ENCODE measurements at regions not wholly inside any gene's neighbourhood (a gene's known extent, or its start where the extent isn't known, plus 50 kb on each side); places are given as distances from the start of the nearest gene placed in this dataset.
"Not testable (repeated sequence)": the region's sequence is repeated elsewhere in the genome, so short reads cannot be mapped to it uniquely, and the experiment has no call there.

DNA sequence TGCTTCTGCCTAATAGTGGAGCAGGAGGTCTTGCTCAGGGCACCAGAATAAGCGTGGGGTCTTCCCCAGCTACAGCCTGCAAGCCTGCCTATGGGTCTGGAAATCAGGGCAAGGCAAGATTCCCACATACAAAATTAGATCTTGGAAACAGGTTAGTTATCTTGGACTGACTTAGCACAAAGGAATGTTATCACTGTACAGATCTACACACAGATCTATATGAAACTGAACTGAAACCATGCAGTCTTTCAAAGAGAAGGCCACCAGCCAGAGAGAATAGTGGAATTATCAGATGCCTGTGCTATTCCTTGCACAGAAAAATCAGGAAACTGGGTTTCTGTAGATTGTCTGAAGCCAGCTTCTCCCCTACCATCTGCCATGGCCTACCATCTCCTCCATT lies 585.7 kb downstream of the ACTL7B start:
- no peaks in the 10 kb centered on the region for H3K9me3 ChIP-seq (ENCODE audit: control insufficient read depth in 1 of 2, low read length in 2 of 2)
- no peaks in the 10 kb centered on the region for H3K27me3 ChIP-seq (ENCODE audit: low read depth, low read length)
- no peak overlapping the region for H3K4me3 ChIP-seq (ENCODE audit: low read depth in 1 of 2, low read length in 2 of 2)
- no peaks in the 10 kb centered on the region for H3K4me1 ChIP-seq (ENCODE audit: control insufficient read depth in 1 of 2, insufficient read depth in 2 of 2, low read length in 2 of 2)
- no peak overlapping the region for H3K27ac ChIP-seq (ENCODE audit: low read length)
- no peaks in the 10 kb centered on the region for H3K36me3 ChIP-seq (ENCODE audit: control insufficient read depth in 1 of 2, insufficient read depth in 2 of 2, low read length in 2 of 2)

DNA sequence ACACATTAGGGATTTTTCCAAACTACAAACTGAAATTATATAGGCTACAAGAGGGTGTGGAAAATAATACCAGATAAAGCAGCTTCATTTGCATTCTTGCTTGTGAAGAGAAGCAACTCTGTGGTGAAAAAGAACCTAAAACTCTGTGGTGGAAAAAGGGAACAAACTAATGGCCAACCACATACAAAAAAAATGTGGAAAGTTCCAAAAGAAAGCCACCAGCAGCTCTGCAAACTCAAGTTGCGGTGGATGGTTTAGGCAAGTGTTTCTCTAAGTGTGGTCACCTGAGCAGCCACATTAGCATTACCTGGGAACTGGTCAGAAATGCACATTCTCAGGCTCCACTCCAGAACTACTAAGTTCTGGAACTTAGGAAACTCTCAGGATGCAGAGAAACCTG lies 586.4 kb downstream of the ACTL7B start:
- H3K4me1 ChIP-seq (ENCODE audit: control insufficient read depth in 1 of 2, insufficient read depth in 2 of 2, low read length in 2 of 2): no peaks in the 10 kb centered on the region
- H3K36me3 ChIP-seq (ENCODE audit: control insufficient read depth in 1 of 2, insufficient read depth in 2 of 2, low read length in 2 of 2): no peaks in the 10 kb centered on the region
- H3K27me3 ChIP-seq (ENCODE audit: low read depth, low read length): no peaks in the 10 kb centered on the region
- H3K4me3 ChIP-seq (ENCODE audit: low read depth in 1 of 2, low read length in 2 of 2): no peak overlapping the region
- no peaks in the 10 kb centered on the region for H3K9me3 ChIP-seq (ENCODE audit: control insufficient read depth in 1 of 2, low read length in 2 of 2)
- no peak overlapping the region for H3K27ac ChIP-seq (ENCODE audit: low read length)

DNA sequence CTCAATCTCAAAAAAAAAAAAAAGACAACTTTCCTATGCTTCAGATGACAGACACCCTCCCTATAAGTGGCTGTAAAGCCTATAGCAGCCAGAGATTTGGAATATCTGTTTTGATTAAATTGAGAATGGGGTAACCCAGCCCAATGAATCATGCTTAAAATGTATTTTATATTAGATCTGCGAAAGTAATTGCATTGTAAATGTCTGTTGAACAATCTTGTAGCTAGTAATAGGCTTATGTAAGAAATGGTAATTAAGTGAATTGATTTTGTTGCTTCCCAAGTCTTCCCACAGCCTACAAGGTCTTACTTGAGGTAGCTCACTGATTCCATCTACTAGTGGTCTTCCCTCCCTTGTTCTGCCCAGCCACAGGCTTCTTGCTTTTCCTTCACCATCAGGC lies 590.7 kb downstream of the ACTL7B start:
- Histone ChIP-seq H3K36me3 (ENCODE audit: control insufficient read depth in 1 of 2, insufficient read depth in 2 of 2, low read length in 2 of 2) (no peaks in the 10 kb centered on the region), H3K27ac (ENCODE audit: low read length) (no peak overlapping the region), H3K27me3 (ENCODE audit: low read depth, low read length) (no peaks in the 10 kb centered on the region), H3K4me3 (ENCODE audit: low read depth in 1 of 2, low read length in 2 of 2) (no peak overlapping the region), H3K9me3 (ENCODE audit: control insufficient read depth in 1 of 2, low read length in 2 of 2) (no peaks in the 10 kb centered on the region), H3K4me1 (ENCODE audit: control insufficient read depth in 1 of 2, insufficient read depth in 2 of 2, low read length in 2 of 2) (no peaks in the 10 kb centered on the region)

DNA sequence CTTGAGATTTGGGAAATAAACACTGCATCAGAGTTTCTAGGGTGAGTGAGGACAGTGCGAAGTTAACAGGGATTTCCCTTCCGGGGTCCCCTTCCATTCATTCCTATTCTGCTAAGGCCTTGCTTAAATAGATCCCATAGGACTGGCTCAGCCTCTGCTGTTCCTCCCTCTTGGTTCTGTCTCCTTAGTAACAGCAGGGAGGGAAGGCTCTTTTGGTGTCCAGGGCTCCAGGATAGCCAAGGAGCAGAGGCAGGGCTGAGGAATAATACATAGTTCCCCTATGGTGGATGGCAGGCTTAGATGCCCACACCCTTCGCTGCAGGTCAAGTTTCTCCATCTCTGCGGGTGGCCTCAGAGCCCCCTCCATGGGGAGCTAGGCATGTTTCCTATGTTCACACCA lies 591.7 kb downstream of the ACTL7B start:
- Histone ChIP-seq H3K4me3 (ENCODE audit: low read depth in 1 of 2, low read length in 2 of 2) (no peak overlapping the region), H3K36me3 (ENCODE audit: control insufficient read depth in 1 of 2, insufficient read depth in 2 of 2, low read length in 2 of 2) (no peaks in the 10 kb centered on the region), H3K27ac (ENCODE audit: low read length) (no peak overlapping the region), H3K27me3 (ENCODE audit: low read depth, low read length) (no peaks in the 10 kb centered on the region), H3K9me3 (ENCODE audit: control insufficient read depth in 1 of 2, low read length in 2 of 2) (no peaks in the 10 kb centered on the region), H3K4me1 (ENCODE audit: control insufficient read depth in 1 of 2, insufficient read depth in 2 of 2, low read length in 2 of 2) (no peaks in the 10 kb centered on the region)

DNA sequence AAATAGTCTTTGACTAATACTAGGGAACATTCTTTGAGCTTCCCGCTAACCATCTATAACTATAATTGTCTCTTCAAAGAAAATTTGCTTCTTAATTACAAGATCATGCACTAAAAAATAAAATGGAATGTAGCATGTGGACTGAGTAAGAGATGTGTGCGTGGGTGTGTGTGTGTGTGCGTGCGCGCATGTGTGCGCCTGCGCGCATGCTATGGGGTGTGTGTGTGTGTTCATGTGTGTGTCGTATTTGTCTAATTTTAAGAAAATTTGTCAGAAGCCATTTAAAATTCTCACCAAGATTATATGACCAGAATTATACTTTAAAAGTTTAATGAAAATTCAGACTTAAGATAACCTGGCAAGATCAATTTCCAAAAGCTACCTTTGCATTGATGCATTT lies 593.0 kb downstream of the ACTL7B start:
- H3K9me3 ChIP-seq (ENCODE audit: control insufficient read depth in 1 of 2, low read length in 2 of 2): no peaks in the 10 kb centered on the region
- no peaks in the 10 kb centered on the region for H3K4me1 ChIP-seq (ENCODE audit: control insufficient read depth in 1 of 2, insufficient read depth in 2 of 2, low read length in 2 of 2)
- H3K27ac ChIP-seq (ENCODE audit: low read length): no peak overlapping the region
- H3K27me3 ChIP-seq (ENCODE audit: low read depth, low read length): no peaks in the 10 kb centered on the region
- H3K4me3 ChIP-seq (ENCODE audit: low read depth in 1 of 2, low read length in 2 of 2): no peak overlapping the region
- no peaks in the 10 kb centered on the region for H3K36me3 ChIP-seq (ENCODE audit: control insufficient read depth in 1 of 2, insufficient read depth in 2 of 2, low read length in 2 of 2)

DNA sequence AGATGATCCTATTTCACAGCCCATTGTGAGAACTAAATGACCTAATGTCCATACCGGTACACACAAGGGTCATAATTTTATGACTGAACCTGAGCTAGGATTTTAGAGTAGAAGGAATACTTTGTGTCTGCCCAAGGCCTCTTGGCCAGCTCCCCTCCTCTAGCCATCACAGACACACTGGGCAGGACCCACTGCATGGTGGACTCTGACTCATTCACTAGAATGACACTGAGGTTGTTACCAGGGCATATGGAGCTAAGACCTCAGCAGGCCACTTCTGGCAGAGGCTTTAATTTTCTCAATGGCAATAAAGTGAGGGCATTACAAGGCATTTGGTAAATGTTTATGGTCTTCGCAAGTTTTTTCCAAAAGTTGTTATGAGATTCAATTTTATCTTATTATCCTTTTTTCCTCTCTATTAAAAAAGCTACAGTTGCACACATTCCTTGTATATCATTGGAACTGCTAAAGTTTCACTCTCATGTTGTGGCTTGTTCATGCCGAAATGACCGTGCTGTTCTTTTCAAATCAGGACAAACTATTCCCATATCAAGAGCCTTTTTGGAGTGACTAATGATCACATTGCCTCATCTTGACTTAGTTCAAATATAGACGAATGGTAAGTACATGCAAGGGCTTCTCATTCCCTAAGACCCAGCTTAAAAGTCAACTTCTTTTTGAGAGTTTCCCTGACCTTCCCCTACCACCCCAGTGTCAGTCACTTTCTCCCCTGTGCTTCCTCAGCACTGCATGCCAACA lies 595.7 kb downstream of the ACTL7B start:
- H3K4me3 ChIP-seq (ENCODE audit: low read depth in 1 of 2, low read length in 2 of 2): no peak overlapping the region
- H3K4me1 ChIP-seq (ENCODE audit: control insufficient read depth in 1 of 2, insufficient read depth in 2 of 2, low read length in 2 of 2): no peaks in the 10 kb centered on the region
- no peak overlapping the region for H3K27ac ChIP-seq (ENCODE audit: low read length)
- H3K9me3 ChIP-seq (ENCODE audit: control insufficient read depth in 1 of 2, low read length in 2 of 2): no peaks in the 10 kb centered on the region
- no peaks in the 10 kb centered on the region for H3K36me3 ChIP-seq (ENCODE audit: control insufficient read depth in 1 of 2, insufficient read depth in 2 of 2, low read length in 2 of 2)
- H3K27me3 ChIP-seq (ENCODE audit: low read depth, low read length): no peaks in the 10 kb centered on the region

DNA sequence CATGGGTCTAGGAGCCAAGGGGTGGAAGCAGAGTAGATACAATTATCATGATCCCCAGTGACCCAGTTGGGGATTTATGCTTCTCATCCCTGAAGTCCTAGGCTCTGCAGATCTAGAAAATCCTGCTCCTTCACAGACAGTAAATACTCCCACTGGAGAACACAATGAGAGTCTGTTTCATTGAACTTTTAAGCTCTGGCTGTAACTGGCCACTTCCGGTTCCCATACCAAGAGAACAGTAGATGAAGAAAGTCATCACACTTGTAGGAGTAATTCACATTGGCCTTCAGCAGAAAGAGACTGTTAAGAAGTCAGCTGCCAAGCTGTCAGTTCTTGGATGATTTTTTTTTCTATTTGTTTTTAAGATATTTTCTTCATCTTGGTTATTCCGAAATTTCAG lies 597.1 kb downstream of the ACTL7B start:
- H3K27me3 ChIP-seq (ENCODE audit: low read depth, low read length): no peaks in the 10 kb centered on the region
- no peak overlapping the region for H3K27ac ChIP-seq (ENCODE audit: low read length)
- no peak overlapping the region for H3K4me3 ChIP-seq (ENCODE audit: low read depth in 1 of 2, low read length in 2 of 2)
- H3K36me3 ChIP-seq (ENCODE audit: control insufficient read depth in 1 of 2, insufficient read depth in 2 of 2, low read length in 2 of 2): no peaks in the 10 kb centered on the region
- no peaks in the 10 kb centered on the region for H3K9me3 ChIP-seq (ENCODE audit: control insufficient read depth in 1 of 2, low read length in 2 of 2)
- no peaks in the 10 kb centered on the region for H3K4me1 ChIP-seq (ENCODE audit: control insufficient read depth in 1 of 2, insufficient read depth in 2 of 2, low read length in 2 of 2)

DNA sequence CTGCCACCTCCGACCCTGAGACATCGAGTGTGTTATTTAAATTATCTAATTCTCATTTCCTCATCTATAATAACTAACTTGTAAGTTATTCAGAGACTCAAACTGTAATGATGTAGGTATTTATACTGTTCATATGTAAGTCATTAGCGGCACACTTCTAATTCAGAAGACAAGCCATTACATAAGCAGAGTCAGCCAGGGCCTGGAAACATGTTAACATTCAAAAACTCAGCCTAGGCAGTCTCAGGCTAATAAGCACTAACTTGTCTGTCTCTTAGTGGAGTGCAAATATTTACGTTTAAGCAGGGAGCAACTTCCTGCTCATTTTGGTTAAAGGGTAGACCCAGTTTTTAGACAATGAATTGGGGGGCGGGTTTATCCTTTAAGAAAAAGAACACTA lies 598.4 kb downstream of the ACTL7B start:
- no peaks in the 10 kb centered on the region for H3K36me3 ChIP-seq (ENCODE audit: control insufficient read depth in 1 of 2, insufficient read depth in 2 of 2, low read length in 2 of 2)
- H3K27me3 ChIP-seq (ENCODE audit: low read depth, low read length): no peaks in the 10 kb centered on the region
- H3K4me3 ChIP-seq (ENCODE audit: low read depth in 1 of 2, low read length in 2 of 2): no peak overlapping the region
- no peak overlapping the region for H3K27ac ChIP-seq (ENCODE audit: low read length)
- H3K9me3 ChIP-seq (ENCODE audit: control insufficient read depth in 1 of 2, low read length in 2 of 2): no peaks in the 10 kb centered on the region
- no peaks in the 10 kb centered on the region for H3K4me1 ChIP-seq (ENCODE audit: control insufficient read depth in 1 of 2, insufficient read depth in 2 of 2, low read length in 2 of 2)

DNA sequence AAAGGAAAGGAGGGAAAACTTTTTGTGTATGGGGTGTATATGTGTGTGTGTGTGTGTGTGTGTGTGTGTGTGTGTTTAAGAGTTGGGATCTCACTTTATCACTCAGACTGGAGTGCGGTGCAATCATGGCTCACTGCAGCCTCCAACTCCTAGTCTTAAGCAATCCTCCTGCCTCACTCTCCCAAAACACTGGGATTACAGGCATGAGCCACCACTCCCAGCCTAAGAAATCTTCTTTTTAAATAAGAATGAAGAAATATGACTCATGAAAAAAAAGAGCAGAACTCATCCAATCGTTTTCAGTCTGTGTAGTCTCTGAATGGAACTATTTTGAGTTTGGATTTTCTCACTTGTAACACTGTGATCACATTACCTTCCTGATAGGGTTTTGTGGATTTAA lies 601.5 kb downstream of the ACTL7B start:
- no peaks in the 10 kb centered on the region for H3K4me1 ChIP-seq (ENCODE audit: control insufficient read depth in 1 of 2, insufficient read depth in 2 of 2, low read length in 2 of 2)
- H3K27ac ChIP-seq (ENCODE audit: low read length): no peak overlapping the region
- no peaks in the 10 kb centered on the region for H3K36me3 ChIP-seq (ENCODE audit: control insufficient read depth in 1 of 2, insufficient read depth in 2 of 2, low read length in 2 of 2)
- no peak overlapping the region for H3K4me3 ChIP-seq (ENCODE audit: low read depth in 1 of 2, low read length in 2 of 2)
- no peaks in the 10 kb centered on the region for H3K27me3 ChIP-seq (ENCODE audit: low read depth, low read length)
- no peaks in the 10 kb centered on the region for H3K9me3 ChIP-seq (ENCODE audit: control insufficient read depth in 1 of 2, low read length in 2 of 2)

DNA sequence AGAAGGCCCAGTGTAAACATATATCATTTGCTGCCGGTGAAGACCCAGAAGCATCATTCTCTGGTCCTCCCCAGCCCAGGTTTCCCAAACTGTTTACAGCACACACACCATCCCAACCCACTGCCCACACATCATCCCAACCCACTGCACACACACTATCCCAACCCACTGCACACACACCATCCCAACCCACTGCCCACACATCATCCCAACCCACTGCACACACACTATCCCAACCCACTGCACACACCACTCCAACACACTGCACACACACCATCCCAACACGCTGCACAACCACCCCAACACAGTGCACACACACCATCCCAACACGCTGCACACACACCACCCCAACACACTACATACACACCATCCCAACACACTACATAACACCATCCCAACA lies 608.4 kb downstream of the ACTL7B start:
- H3K4me3 ChIP-seq (ENCODE audit: low read depth in 1 of 2, low read length in 2 of 2); H3K36me3 ChIP-seq (ENCODE audit: control insufficient read depth in 1 of 2, insufficient read depth in 2 of 2, low read length in 2 of 2); H3K27ac ChIP-seq (ENCODE audit: low read length); H3K9me3 ChIP-seq (ENCODE audit: control insufficient read depth in 1 of 2, low read length in 2 of 2); H3K27me3 ChIP-seq (ENCODE audit: low read depth, low read length); H3K4me1 ChIP-seq (ENCODE audit: control insufficient read depth in 1 of 2, insufficient read depth in 2 of 2, low read length in 2 of 2): not testable (repeated sequence)

DNA sequence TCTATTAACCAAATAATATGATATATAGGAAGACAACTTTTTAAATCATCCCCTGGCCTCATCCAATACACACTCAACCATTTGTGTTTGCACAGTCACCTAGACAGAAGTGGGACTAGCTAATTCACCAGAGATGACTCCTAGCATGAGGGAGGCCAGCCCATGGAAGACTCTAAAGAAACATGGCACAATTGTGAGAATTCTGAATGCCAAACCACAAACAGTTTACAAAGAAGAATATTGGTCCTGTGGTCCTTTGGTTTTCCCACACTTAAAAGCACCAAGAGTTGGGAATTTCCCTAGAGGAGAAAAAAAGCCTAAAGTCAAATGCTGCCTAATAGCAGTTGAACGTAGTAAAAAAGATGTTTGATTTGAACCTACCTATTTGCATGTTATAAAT lies 609.9 kb downstream of the ACTL7B start:
- Histone ChIP-seq H3K36me3 (ENCODE audit: control insufficient read depth in 1 of 2, insufficient read depth in 2 of 2, low read length in 2 of 2) (no peaks in the 10 kb centered on the region), H3K9me3 (ENCODE audit: control insufficient read depth in 1 of 2, low read length in 2 of 2) (no peaks in the 10 kb centered on the region), H3K27me3 (ENCODE audit: low read depth, low read length) (no peaks in the 10 kb centered on the region), H3K4me1 (ENCODE audit: control insufficient read depth in 1 of 2, insufficient read depth in 2 of 2, low read length in 2 of 2) (no peaks in the 10 kb centered on the region), H3K4me3 (ENCODE audit: low read depth in 1 of 2, low read length in 2 of 2) (no peak overlapping the region), H3K27ac (ENCODE audit: low read length) (no peak overlapping the region)

DNA sequence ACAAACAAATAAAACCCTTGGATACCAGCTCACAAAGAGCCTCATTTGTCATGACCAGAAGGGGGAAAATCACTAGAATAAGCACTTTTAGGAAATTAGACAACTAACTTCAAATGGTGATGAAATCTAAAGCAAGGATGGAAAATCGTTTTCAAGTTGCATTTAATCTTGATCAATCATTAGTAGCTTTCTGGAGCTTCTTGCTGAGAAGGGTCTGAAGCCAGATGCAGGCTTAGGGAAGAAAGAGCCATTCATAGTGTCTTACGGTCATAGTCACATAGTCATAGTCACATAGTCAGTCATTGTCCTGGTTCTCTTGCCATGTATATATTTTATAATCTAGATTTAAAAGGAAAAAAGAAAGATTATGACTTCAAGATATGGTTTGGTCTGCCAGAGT lies 610.5 kb downstream of the ACTL7B start:
- Histone ChIP-seq H3K9me3 (ENCODE audit: control insufficient read depth in 1 of 2, low read length in 2 of 2) (no peaks in the 10 kb centered on the region), H3K27ac (ENCODE audit: low read length) (no peak overlapping the region), H3K27me3 (ENCODE audit: low read depth, low read length) (no peaks in the 10 kb centered on the region), H3K4me1 (ENCODE audit: control insufficient read depth in 1 of 2, insufficient read depth in 2 of 2, low read length in 2 of 2) (no peaks in the 10 kb centered on the region), H3K4me3 (ENCODE audit: low read depth in 1 of 2, low read length in 2 of 2) (no peak overlapping the region), H3K36me3 (ENCODE audit: control insufficient read depth in 1 of 2, insufficient read depth in 2 of 2, low read length in 2 of 2) (no peaks in the 10 kb centered on the region)
